MM.1S (cell line): ENCODE measurements at regions not wholly inside any gene's neighbourhood (a gene's known extent, or its start where the extent isn't known, plus 50 kb on each side); places are given as distances from the start of the nearest gene placed in this dataset.

Experiments
- DNase-seq: peaks from one replicate; pipeline ENCODE4 v3.0.0-alpha.2; 2015
- H2AFZ ChIP-seq: fragments of 300-600 bp; sonication (generic); 2 replicates; pipeline ENCODE4 v1.6.0; 2016; ENCODE audit warnings: antibody characterized with exemption, low read length
- H3F3A ChIP-seq: fragments of 300-600 bp; sonication (generic); 2 replicates; pipeline ENCODE4 v1.6.1; 2016; ENCODE audit warnings: mild to moderate bottlenecking, antibody characterized with exemption, low read length, moderate library complexity, mixed read lengths; ENCODE audit not compliant: insufficient read depth
- H3K27ac ChIP-seq: fragments of 300-600 bp; sonication (generic); 2 replicates; pipeline ENCODE4 v1.5.1; 2016; ENCODE audit warnings: mild to moderate bottlenecking, low read length
- H3K27me3 ChIP-seq: fragments of 300-600 bp; sonication (generic); replicated peaks from 2 replicates; pipeline ENCODE4 v1.6.0; 2016; ENCODE audit warnings: low read length; ENCODE audit not compliant: insufficient read depth
- H3K36me3 ChIP-seq: fragments of 300-600 bp; sonication (generic); replicated peaks from 2 replicates; pipeline ENCODE4 v1.6.1; 2016; ENCODE audit warnings: mild to moderate bottlenecking, low read length, mixed read lengths; ENCODE audit not compliant: insufficient read depth
- H3K4me1 ChIP-seq: fragments of 300-600 bp; sonication (generic); 2 replicates; pipeline ENCODE4 v1.6.1; 2016; ENCODE audit warnings: low read length, mixed read lengths
- H3K4me2 ChIP-seq: fragments of 300-600 bp; sonication (generic); 2 replicates; pipeline ENCODE4 v1.6.0; 2016; ENCODE audit warnings: low read depth, low read length
- H3K4me3 ChIP-seq: fragments of 300-600 bp; sonication (generic); 2 replicates; pipeline ENCODE4 v1.5.1; 2016; ENCODE audit warnings: low read length, mixed read lengths
- H3K79me2 ChIP-seq: fragments of 300-600 bp; sonication (generic); 2 replicates; pipeline ENCODE4 v1.6.1; 2016; ENCODE audit warnings: mixed run types, low read length, mixed read lengths
- H3K9ac ChIP-seq: fragments of 300-600 bp; sonication (generic); 2 replicates; pipeline ENCODE4 v1.6.1; 2016; ENCODE audit warnings: low read length, mixed read lengths
- H3K9me2 ChIP-seq: fragments of 300-600 bp; sonication (generic); replicated peaks from 2 replicates; pipeline ENCODE4 v1.6.1; 2016; ENCODE audit warnings: mild to moderate bottlenecking, low read length, mixed read lengths; ENCODE audit not compliant: insufficient read depth
- H3K9me3 ChIP-seq: fragments of 300-600 bp; sonication (generic); replicated peaks from 2 replicates; pipeline ENCODE4 v1.6.1; 2016; ENCODE audit warnings: mild to moderate bottlenecking, low read length, mixed read lengths; ENCODE audit not compliant: insufficient read depth
- H4K20me1 ChIP-seq: fragments of 300-600 bp; sonication (generic); 2 replicates; pipeline ENCODE4 v1.6.1; 2016; ENCODE audit warnings: mild to moderate bottlenecking, low read length, moderate library complexity, mixed read lengths; ENCODE audit not compliant: insufficient read depth
- EZH2 ChIP-seq: fragments of 300-600 bp; sonication (generic); optimal IDR thresholded peaks from 2 replicates; pipeline ENCODE3; 2017; ENCODE audit warnings: low read depth, mild to moderate bottlenecking, antibody characterized with exemption, low read length, mixed read lengths
- EZH2phosphoT487 ChIP-seq: fragments of 300-600 bp; sonication (generic); IDR thresholded peaks from 2 replicates; pipeline ENCODE4 v1.6.1; 2018; ENCODE audit warnings: antibody characterized with exemption, low read length
- TF ChIP-seq, protein P1 (sequence below): fragments of 300-600 bp; sonication (generic); IDR thresholded peaks from 2 replicates; pipeline ENCODE4 v1.5.1; 2016; ENCODE audit warnings: antibody characterized with exemption, low read length, mixed read lengths

GRCh38 chr7:138257459-138258196 is 181.4 kb downstream of the AKR1D1 start:
- no peaks in the 10 kb centered on the region for H3F3A ChIP-seq
- no peak overlapping the region for H2AFZ ChIP-seq
- TF ChIP-seq EZH2 (no peak), EZH2phosphoT487 (no peak)
- TF ChIP-seq, protein P1, sequence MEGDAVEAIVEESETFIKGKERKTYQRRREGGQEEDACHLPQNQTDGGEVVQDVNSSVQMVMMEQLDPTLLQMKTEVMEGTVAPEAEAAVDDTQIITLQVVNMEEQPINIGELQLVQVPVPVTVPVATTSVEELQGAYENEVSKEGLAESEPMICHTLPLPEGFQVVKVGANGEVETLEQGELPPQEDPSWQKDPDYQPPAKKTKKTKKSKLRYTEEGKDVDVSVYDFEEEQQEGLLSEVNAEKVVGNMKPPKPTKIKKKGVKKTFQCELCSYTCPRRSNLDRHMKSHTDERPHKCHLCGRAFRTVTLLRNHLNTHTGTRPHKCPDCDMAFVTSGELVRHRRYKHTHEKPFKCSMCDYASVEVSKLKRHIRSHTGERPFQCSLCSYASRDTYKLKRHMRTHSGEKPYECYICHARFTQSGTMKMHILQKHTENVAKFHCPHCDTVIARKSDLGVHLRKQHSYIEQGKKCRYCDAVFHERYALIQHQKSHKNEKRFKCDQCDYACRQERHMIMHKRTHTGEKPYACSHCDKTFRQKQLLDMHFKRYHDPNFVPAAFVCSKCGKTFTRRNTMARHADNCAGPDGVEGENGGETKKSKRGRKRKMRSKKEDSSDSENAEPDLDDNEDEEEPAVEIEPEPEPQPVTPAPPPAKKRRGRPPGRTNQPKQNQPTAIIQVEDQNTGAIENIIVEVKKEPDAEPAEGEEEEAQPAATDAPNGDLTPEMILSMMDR: no peak
- H3K4me3 ChIP-seq: no peak overlapping the region
- H3K9me2 ChIP-seq: no peaks in the 10 kb centered on the region
- no peaks in the 10 kb centered on the region for H3K79me2 ChIP-seq
- no peaks in the 10 kb centered on the region for H3K4me1 ChIP-seq
- no peaks in the 10 kb centered on the region for H3K27me3 ChIP-seq
- no peak overlapping the region for H3K27ac ChIP-seq
- no peaks in the 10 kb centered on the region for H3K36me3 ChIP-seq
- H3K9me3 ChIP-seq: no peaks in the 10 kb centered on the region
- no peak overlapping the region for H3K4me2 ChIP-seq
- H3K9ac ChIP-seq: no peak overlapping the region
- H4K20me1 ChIP-seq: no peaks in the 10 kb centered on the region
- DNase-seq: no peak

DNA sequence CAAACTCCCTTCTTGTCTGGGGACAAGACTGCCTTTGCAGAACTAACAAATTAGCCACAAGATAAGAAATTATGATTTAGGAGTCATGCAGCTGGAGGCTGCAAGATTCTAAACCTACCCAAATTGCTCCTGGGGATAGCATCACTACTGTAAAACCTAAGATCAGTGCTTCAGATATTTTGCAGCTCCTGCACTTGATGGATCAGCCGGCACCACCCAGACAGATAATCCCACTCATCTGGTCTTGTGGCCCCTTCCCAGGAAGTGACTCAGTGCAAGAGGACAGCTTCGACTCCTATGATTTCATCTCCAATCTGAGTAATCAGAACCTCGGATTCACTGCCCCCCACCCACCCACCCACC is 181.9 kb downstream of the AKR1D1 start:
- no peaks in the 10 kb centered on the region for H3K79me2 ChIP-seq
- no peak for DNase-seq
- TF ChIP-seq EZH2phosphoT487 (no peak), EZH2 (no peak)
- TF ChIP-seq, protein P1: no peak
- no peak overlapping the region for H3K4me2 ChIP-seq
- H3K36me3 ChIP-seq: no peaks in the 10 kb centered on the region
- H4K20me1 ChIP-seq: no peaks in the 10 kb centered on the region
- H3K4me3 ChIP-seq: no peak overlapping the region
- H3K9me2 ChIP-seq: no peaks in the 10 kb centered on the region
- no peak overlapping the region for H3K9ac ChIP-seq
- no peaks in the 10 kb centered on the region for H3K27me3 ChIP-seq
- no peaks in the 10 kb centered on the region for H3K9me3 ChIP-seq
- H3K4me1 ChIP-seq: no peaks in the 10 kb centered on the region
- H3K27ac ChIP-seq: no peak overlapping the region
- no peaks in the 10 kb centered on the region for H3F3A ChIP-seq
- H2AFZ ChIP-seq: no peak overlapping the region

DNA sequence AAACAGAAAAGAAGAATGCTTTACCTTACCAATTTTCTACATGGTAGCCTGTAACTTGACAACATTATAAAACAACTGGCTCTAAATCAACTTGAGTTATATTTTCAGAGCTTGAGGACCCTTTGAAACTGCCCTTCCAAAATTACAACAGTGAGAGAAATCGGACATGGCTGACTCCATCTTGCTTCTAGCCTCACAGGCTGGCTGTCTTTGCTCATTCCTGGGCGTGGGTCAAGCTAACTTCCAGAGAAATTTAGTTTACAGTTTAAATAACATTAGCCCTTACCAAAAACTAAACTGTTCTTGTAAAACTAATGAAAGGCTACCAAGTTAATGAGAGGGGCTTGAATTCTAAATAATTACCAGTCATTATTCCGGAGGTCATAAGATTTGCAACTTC is 183.4 kb downstream of the AKR1D1 start:
- H2AFZ ChIP-seq: no peak overlapping the region

More for the DNA sequence above, 183.4 kb downstream of the AKR1D1 start:
- TF ChIP-seq, protein P1: no peak
- no peak for TF ChIP-seq EZH2
- TF ChIP-seq EZH2phosphoT487: no peak
- Histone ChIP-seq H4K20me1 (no peaks in the 10 kb centered on the region), H3K36me3 (no peaks in the 10 kb centered on the region), H3K79me2 (no peaks in the 10 kb centered on the region), H3K9ac (no peak overlapping the region), H3F3A (no peaks in the 10 kb centered on the region), H3K27ac (no peak overlapping the region), H3K9me2 (no peaks in the 10 kb centered on the region), H3K4me2 (no peak overlapping the region), H3K4me1 (no peaks in the 10 kb centered on the region), H3K9me3 (no peaks in the 10 kb centered on the region), H3K4me3 (no peak overlapping the region), H3K27me3 (no peaks in the 10 kb centered on the region)
- no peak for DNase-seq
